Keratinocyte (primary cell): ENCODE measurements at regions not wholly inside any gene's neighbourhood (a gene's known extent, or its start where the extent isn't known, plus 50 kb on each side); places are given as distances from the start of the nearest gene placed in this dataset.

Experiments used
- DNase-seq: peaks from one replicate; pipeline ENCODE4 v3.0.0-alpha.2; 2011; ENCODE audit warnings: low read depth, missing footprints, low spot score
- FAIRE-seq: peaks from 2 replicates; lab custom pipeline; 2011; peaks lifted over from hg19 to GRCh38; lab: Jason Lieb, UNC
- H2AFZ ChIP-seq: 2 replicates; pipeline ENCODE4 v1.6.0; 2012; ENCODE audit warnings: low read length, control low read depth, inconsistent platforms; ENCODE audit not compliant: control insufficient read depth
- H3K27ac ChIP-seq: 2 replicates; pipeline ENCODE4 v1.5.1; 2011; ENCODE audit warnings: low read length; ENCODE audit not compliant: control insufficient read depth, insufficient read depth
- H3K27me3 ChIP-seq: 3 replicates; pipeline ENCODE4 v1.6.0; 2011; ENCODE audit warnings: low read length; ENCODE audit not compliant: control insufficient read depth, insufficient read depth; ENCODE audit errors: extremely low read depth
- H3K36me3 ChIP-seq, 2 experiments: 2 replicates in 1 of 2; 3 replicates in 1 of 2; pipeline ENCODE4 v1.5.1; 2011; ENCODE audit warnings: low read length in 2 of 2, mild to moderate bottlenecking in 1 of 2; ENCODE audit not compliant: control insufficient read depth in 2 of 2, insufficient read depth in 2 of 2; ENCODE audit errors: extremely low read depth in 1 of 2
- H3K4me1 ChIP-seq: 3 replicates; pipeline ENCODE4 v1.5.1; 2011; ENCODE audit warnings: low read length; ENCODE audit not compliant: control insufficient read depth, insufficient read depth; ENCODE audit errors: extremely low read depth
- H3K4me2 ChIP-seq: 3 replicates; pipeline ENCODE4 v1.6.0; 2011; ENCODE audit warnings: low read depth, low read length; ENCODE audit not compliant: control insufficient read depth, insufficient read depth; ENCODE audit errors: extremely low read depth
- H3K4me3 ChIP-seq, 3 experiments: fragments of 200-600 bp in 1 of 3; sonication (generic) in 1 of 3; 2 replicates in 2 of 3; 3 replicates in 1 of 3; pipeline ENCODE4 v1.5.1; 2011 to 2016; ENCODE audit warnings: low read length in 3 of 3, mild to moderate bottlenecking in 3 of 3, control low read depth in 2 of 3, inconsistent platforms in 1 of 3, low read depth in 1 of 3, mixed read lengths in 1 of 3, mixed run types in 1 of 3, moderate library complexity in 1 of 3; ENCODE audit not compliant: control insufficient read depth in 2 of 3, insufficient read depth in 2 of 3; ENCODE audit errors: extremely low read depth in 1 of 3
- H3K79me2 ChIP-seq: 2 replicates; pipeline ENCODE4 v1.6.0; 2012; ENCODE audit warnings: low read length; ENCODE audit not compliant: control insufficient read depth, insufficient read depth
- H3K9ac ChIP-seq: 3 replicates; pipeline ENCODE4 v1.6.0; 2011; ENCODE audit warnings: low read length; ENCODE audit not compliant: control insufficient read depth, insufficient read depth; ENCODE audit errors: extremely low read depth
- H3K9me1 ChIP-seq: 3 replicates; pipeline ENCODE4 v1.6.0; 2011; ENCODE audit warnings: low read length; ENCODE audit not compliant: control insufficient read depth, insufficient read depth; ENCODE audit errors: extremely low read depth
- H3K9me3 ChIP-seq: 2 replicates; pipeline ENCODE4 v1.5.1; 2012; ENCODE audit warnings: low read depth, low read length; ENCODE audit not compliant: control insufficient read depth
- H4K20me1 ChIP-seq: 3 replicates; pipeline ENCODE4 v1.6.0; 2011; ENCODE audit warnings: low read length; ENCODE audit not compliant: control insufficient read depth, insufficient read depth; ENCODE audit errors: extremely low read depth
- CTCF ChIP-seq, 3 experiments: IDR thresholded peaks in 1 of 3; conservative IDR thresholded peaks in 1 of 3; optimal IDR thresholded peaks in 1 of 3; 2 replicates in 2 of 3; 3 replicates in 1 of 3; pipeline versions ENCODE3 to v1.5.1; 2011; ENCODE audit warnings: low read length in 3 of 3, mild to moderate bottlenecking in 3 of 3, moderate library complexity in 2 of 3, control low read depth in 1 of 3, inconsistent platforms in 1 of 3; ENCODE audit not compliant: insufficient read depth in 2 of 3; ENCODE audit errors: extremely low read depth in 1 of 3
- EZH2 ChIP-seq: IDR thresholded peaks from one replicate; pipeline ENCODE4 v1.6.1; 2012; ENCODE audit warnings: inconsistent platforms, mild to moderate bottlenecking, low read length, moderate library complexity
- dilution Hi-C: fragments of 300-500 bp; cut with MboI; formaldehyde crosslinking; loops from one replicate; pipeline ENCODE4 v1.7.0; 2020; ENCODE audit warnings: low sequenced_read_pairs; ENCODE audit not compliant: extremely low pct_ligation_motif_present

GRCh38 chr16:54862529-54862928, 68.1 kb upstream of the IRX5 start:
- H3K9ac ChIP-seq = no peak overlapping the region
- FAIRE-seq (no peak), DNase-seq (no peak)
- dilution Hi-C loops = no loop called here
- H3K9me1 ChIP-seq = no peaks in the 10 kb centered on the region
- no peak for TF ChIP-seq EZH2
- no peak for TF ChIP-seq CTCF (optimal IDR thresholded peaks at IDR 0.05 in 1 of 3, IDR thresholded peaks at IDR 0.05 in 1 of 3, conservative IDR thresholded peaks at IDR 0.05 in 1 of 3; ENCODE audit: extremely low read depth in 1 of 3, insufficient read depth in 2 of 3, low read length in 3 of 3)
- H2AFZ ChIP-seq = no peak overlapping the region
- H3K27ac ChIP-seq = no peak overlapping the region
- no peaks in the 10 kb centered on the region for H4K20me1 ChIP-seq
- no peaks in the 10 kb centered on the region for H3K27me3 ChIP-seq
- H3K4me3 ChIP-seq = no peak overlapping the region
- no peak overlapping the region for H3K4me2 ChIP-seq
- no peaks in the 10 kb centered on the region for H3K9me3 ChIP-seq
- no peaks in the 10 kb centered on the region for H3K4me1 ChIP-seq
- H3K79me2 ChIP-seq = no peaks in the 10 kb centered on the region
- H3K36me3 ChIP-seq = no peaks in the 10 kb centered on the region

- no peaks in the 10 kb centered on the region for H3K4me1 ChIP-seq
- dilution Hi-C loops = no loop called here
- H3K9ac ChIP-seq = no peak overlapping the region
- H3K36me3 ChIP-seq = no peaks in the 10 kb centered on the region
- DNase-seq = no peak
- TF ChIP-seq CTCF (optimal IDR thresholded peaks at IDR 0.05 in 1 of 3, IDR thresholded peaks at IDR 0.05 in 1 of 3, conservative IDR thresholded peaks at IDR 0.05 in 1 of 3; ENCODE audit: extremely low read depth in 1 of 3, insufficient read depth in 2 of 3, low read length in 3 of 3) = no peak
- TF ChIP-seq EZH2 = no peak
- H3K27ac ChIP-seq = no peak overlapping the region
- H3K9me1 ChIP-seq = no peaks in the 10 kb centered on the region
- no peak overlapping the region for H3K4me2 ChIP-seq
- H3K27me3 ChIP-seq = no peaks in the 10 kb centered on the region
- no peak for FAIRE-seq
- H3K9me3 ChIP-seq = peaks cover 2% of the 10 kb centered on the region
- no peaks in the 10 kb centered on the region for H3K79me2 ChIP-seq
- H2AFZ ChIP-seq = no peak overlapping the region
- no peak overlapping the region for H3K4me3 ChIP-seq
- H4K20me1 ChIP-seq = no peaks in the 10 kb centered on the region
These were observed 73.8 kb upstream of the IRX5 start for GRCh38 chr16:54856871-54857270.
